HL-60 (cell line): ENCODE measurements at regions not wholly inside any gene's neighbourhood (a gene's known extent, or its start where the extent isn't known, plus 50 kb on each side); places are given as distances from the start of the nearest gene placed in this dataset.

ENCODE experiments used
- CTCF ChIP-seq: IDR thresholded peaks from one replicate; pipeline ENCODE4 v1.5.1; 2011; ENCODE audit warnings: low read length, control low read depth, inconsistent platforms; ENCODE audit not compliant: insufficient read depth
- POLR2AphosphoS5 ChIP-seq: IDR thresholded peaks from 2 replicates; pipeline ENCODE4 v1.6.1; 2012; ENCODE audit warnings: low read depth

- no peak for TF ChIP-seq CTCF
- no peak for TF ChIP-seq POLR2AphosphoS5
Measured at GRCh38 chr7:153515359-153515758, 536.8 kb upstream of the DPP6 start.
